H1 (cell line): ENCODE measurements at regions not wholly inside any gene's neighbourhood (a gene's known extent, or its start where the extent isn't known, plus 50 kb on each side); places are given as distances from the start of the nearest gene placed in this dataset.

Experiments
- SIX5 ChIP-seq: IDR thresholded peaks from 2 replicates; pipeline ENCODE4 v1.6.1; 2011; ENCODE audit warnings: mild to moderate bottlenecking, low read depth, low read length
- SUZ12 ChIP-seq: fragments of 200-600 bp; sonication (generic); IDR thresholded peaks from 2 replicates; pipeline ENCODE4 v1.6.1; 2012; ENCODE audit warnings: mild to moderate bottlenecking, inconsistent platforms, low read length, moderate library complexity, mixed read lengths

GRCh38 chr10:130915065-130915464, 396.5 kb downstream of the TCERG1L start (continued):
- no peak for TF ChIP-seq SUZ12
- TF ChIP-seq SIX5, result no peak
